H1 (cell line): ENCODE measurements at regions not wholly inside any gene's neighbourhood (a gene's known extent, or its start where the extent isn't known, plus 50 kb on each side); places are given as distances from the start of the nearest gene placed in this dataset.

ENCODE experiments used
- CTCF ChIA-PET: fragments of 300-600 bp; sonication (Branson Sonifier 250); formaldehyde crosslinking; loops from one replicate; lab custom pipeline; 2021; ENCODE audit not compliant: partially characterized antibody; lab: Charles Lee
- POLR2A ChIA-PET: fragments of 300-600 bp; sonication (Branson Sonifier 250); formaldehyde crosslinking; loops from one replicate; lab custom pipeline; 2021; ENCODE audit warnings: inconsistent platforms; ENCODE audit not compliant: partially characterized antibody; lab: Charles Lee
- DNase-seq, 2 experiments: peaks; one replicate each; pipeline versions ENCODE4 v3.0.0 to v3.0.0-alpha.2; 2010 to 2022; ENCODE audit warnings: low spot score in 2 of 2, low read depth in 1 of 2, mixed read lengths in 1 of 2
- FAIRE-seq: peaks from 2 replicates; lab custom pipeline; 2011; peaks lifted over from hg19 to GRCh38; lab: Jason Lieb, UNC
- H2AFZ ChIP-seq: 2 replicates; pipeline ENCODE4 v1.8.1; 2012; ENCODE audit warnings: low read length, inconsistent platforms
- H2AK5ac ChIP-seq: 2 replicates; pipeline ENCODE4 v1.6.1; 2013; ENCODE audit warnings: low read depth, low read length
- H2BK120ac ChIP-seq: replicated peaks from 2 replicates; pipeline ENCODE3; 2013; ENCODE audit warnings: low read depth, low read length, inconsistent platforms
- H2BK12ac ChIP-seq: 2 replicates; pipeline ENCODE4 v1.6.1; 2013; ENCODE audit warnings: low read depth, low read length
- H2BK15ac ChIP-seq: 2 replicates; pipeline ENCODE4 v1.6.1; 2013; ENCODE audit warnings: low read length
- H2BK20ac ChIP-seq: 2 replicates; pipeline ENCODE4 v1.6.1; 2013; ENCODE audit warnings: low read length
- H2BK5ac ChIP-seq: 2 replicates; pipeline ENCODE4 v1.6.1; 2013; ENCODE audit warnings: low read depth, low read length
- H3K14ac ChIP-seq: 2 replicates; pipeline ENCODE4 v1.6.1; 2013; ENCODE audit warnings: inconsistent platforms; ENCODE audit not compliant: insufficient read length
- H3K18ac ChIP-seq: 2 replicates; pipeline ENCODE4 v1.6.1; 2013; ENCODE audit warnings: low read length; ENCODE audit errors: extremely low read depth
- H3K23ac ChIP-seq: 2 replicates; pipeline ENCODE4 v1.6.1; 2013; ENCODE audit warnings: inconsistent platforms; ENCODE audit not compliant: insufficient read length
- H3K23me2 ChIP-seq: 2 replicates; pipeline ENCODE4 v1.6.1; 2013; ENCODE audit warnings: low read depth, low read length
- H3K27ac ChIP-seq: 2 replicates; pipeline ENCODE4 v1.6.1; 2011; ENCODE audit warnings: low read depth, low read length, inconsistent platforms
- H3K27me3 ChIP-seq, 4 experiments: replicated peaks in 1 of 4; 1 replicate in 1 of 4; 2 replicates in 3 of 4; pipeline versions ENCODE4 v1.6.1 to v1.8.1; 2011 to 2013; ENCODE audit warnings: low read length in 3 of 4, mild to moderate bottlenecking in 3 of 4, inconsistent platforms in 2 of 4, mixed read lengths in 2 of 4, moderate library complexity in 1 of 4; ENCODE audit not compliant: control insufficient read depth in 3 of 4, insufficient read depth in 3 of 4; ENCODE audit errors: extremely low read depth in 1 of 4
- H3K36me3 ChIP-seq, 4 experiments: 2 replicates each; pipeline versions ENCODE4 v1.6.1 to v1.8.1; 2011 to 2013; ENCODE audit warnings: mild to moderate bottlenecking in 4 of 4, low read length in 3 of 4, moderate library complexity in 2 of 4, control low read depth in 1 of 4, inconsistent platforms in 1 of 4; ENCODE audit not compliant: insufficient read depth in 4 of 4, control insufficient read depth in 2 of 4
- H3K4ac ChIP-seq: replicated peaks from 2 replicates; pipeline ENCODE3; 2013; ENCODE audit warnings: low read length, low read depth, mixed read lengths, inconsistent platforms; ENCODE audit not compliant: insufficient read length
- H3K4me1 ChIP-seq, 4 experiments: replicated peaks in 1 of 4; 1 replicate in 1 of 4; 2 replicates in 3 of 4; pipeline versions ENCODE4 v1.6.1 to v1.8.1; 2011 to 2013; ENCODE audit warnings: low read length in 3 of 4, inconsistent platforms in 2 of 4, mixed read lengths in 1 of 4; ENCODE audit not compliant: insufficient read depth in 4 of 4, control insufficient read depth in 3 of 4
- H3K4me2 ChIP-seq, 2 experiments: 2 replicates each; pipeline versions ENCODE4 v1.6.1 to v1.8.1; 2011 to 2013; ENCODE audit warnings: low read depth in 2 of 2, low read length in 2 of 2, control low read depth in 1 of 2, inconsistent platforms in 1 of 2, mild to moderate bottlenecking in 1 of 2; ENCODE audit not compliant: insufficient read depth in 1 of 2
- H3K4me3 ChIP-seq, 4 experiments: fragments of 200-600, 300-600 bp in 1 of 4; sonication (generic), shearing (Covaris generic), sonication (Bioruptor Twin) in 1 of 4; 2 replicates each; pipeline versions ENCODE4 v1.5.1 to v1.8.1; 2011 to 2016; ENCODE audit warnings: low read length in 4 of 4, low read depth in 3 of 4, control low read depth in 2 of 4, inconsistent platforms in 2 of 4, mild to moderate bottlenecking in 2 of 4, mixed read lengths in 1 of 4, moderate library complexity in 1 of 4; ENCODE audit not compliant: insufficient read depth in 2 of 4; ENCODE audit errors: extremely low read depth in 1 of 4
- H3K56ac ChIP-seq: replicated peaks from 2 replicates; pipeline ENCODE3; 2013; ENCODE audit warnings: low read depth, mild to moderate bottlenecking, mixed read lengths, low read length, inconsistent platforms; ENCODE audit not compliant: insufficient read length
- H3K79me1 ChIP-seq: 2 replicates; pipeline ENCODE4 v1.6.1; 2013; ENCODE audit warnings: low read depth, low read length, control low read depth
- H3K79me2 ChIP-seq, 2 experiments: 2 replicates each; pipeline versions ENCODE4 v1.6.1 to v1.8.1; 2012 to 2013; ENCODE audit warnings: low read length in 2 of 2, mild to moderate bottlenecking in 2 of 2, inconsistent platforms in 1 of 2; ENCODE audit not compliant: insufficient read depth in 2 of 2, control insufficient read depth in 1 of 2
- H3K9ac ChIP-seq, 4 experiments: replicated peaks in 1 of 4; 1 replicate in 1 of 4; 2 replicates in 3 of 4; pipeline versions ENCODE4 v1.6.1 to v1.8.1; 2011 to 2013; ENCODE audit warnings: low read depth in 3 of 4, low read length in 3 of 4, control low read depth in 2 of 4, mild to moderate bottlenecking in 2 of 4, moderate library complexity in 2 of 4, inconsistent platforms in 1 of 4; ENCODE audit errors: extremely low read depth in 1 of 4
- H3K9me3 ChIP-seq, 2 experiments: 2 replicates each; pipeline versions ENCODE4 v1.6.1 to v1.8.1; 2012 to 2013; ENCODE audit warnings: mild to moderate bottlenecking in 2 of 2, moderate library complexity in 2 of 2, control low read depth in 1 of 2, inconsistent platforms in 1 of 2, low read depth in 1 of 2, low read length in 1 of 2, mixed read lengths in 1 of 2; ENCODE audit not compliant: insufficient read depth in 2 of 2
- H4K20me1 ChIP-seq, 2 experiments: replicated peaks in 1 of 2; 2 replicates each; pipeline versions ENCODE3 to v1.8.1; 2011 to 2013; ENCODE audit warnings: inconsistent platforms in 2 of 2, low read length in 2 of 2, mild to moderate bottlenecking in 1 of 2; ENCODE audit not compliant: insufficient read depth in 2 of 2, control insufficient read depth in 1 of 2
- H4K5ac ChIP-seq: 2 replicates; pipeline ENCODE4 v1.6.1; 2013; ENCODE audit warnings: low read length, low read depth, mixed read lengths, inconsistent platforms; ENCODE audit not compliant: insufficient read length
- H4K8ac ChIP-seq: 2 replicates; pipeline ENCODE4 v1.8.0; 2013; ENCODE audit warnings: mild to moderate bottlenecking, moderate library complexity, low read length, inconsistent platforms; ENCODE audit not compliant: insufficient read depth; ENCODE audit errors: extremely low read depth
- H4K91ac ChIP-seq: replicated peaks from 2 replicates; pipeline ENCODE3; 2013; ENCODE audit warnings: low read length, mixed read lengths, inconsistent platforms; ENCODE audit not compliant: insufficient read length
- BRCA1 ChIP-seq: IDR thresholded peaks from 2 replicates; pipeline ENCODE4 v1.6.1; 2012; ENCODE audit warnings: low read depth, low read length, improper control_type of control experiment
- CHD1 ChIP-seq: IDR thresholded peaks from 2 replicates; pipeline ENCODE4 v1.6.1; 2012; ENCODE audit warnings: low read depth, low read length, improper control_type of control experiment
- CHD2 ChIP-seq: IDR thresholded peaks from 2 replicates; pipeline ENCODE4 v1.6.1; 2012; ENCODE audit warnings: low read length, improper control_type of control experiment
- CTCF ChIP-seq, 3 experiments: IDR thresholded peaks; 1 replicate in 2 of 3; 2 replicates in 1 of 3; pipeline versions ENCODE4 v1.5.1 to v1.6.1; 2011; ENCODE audit warnings: low read length in 3 of 3, mild to moderate bottlenecking in 3 of 3, inconsistent platforms in 2 of 3, low read depth in 1 of 3, moderate library complexity in 1 of 3; ENCODE audit not compliant: insufficient read depth in 1 of 3; ENCODE audit errors: control extremely low read depth in 1 of 3
- E2F6 ChIP-seq: IDR thresholded peaks from 2 replicates; pipeline ENCODE4 v1.6.1; 2012; ENCODE audit warnings: inconsistent platforms
- EGR1 ChIP-seq: IDR thresholded peaks from 2 replicates; pipeline ENCODE4 v1.6.1; 2011; ENCODE audit warnings: low read depth, low read length, borderline replicate concordance
- FOSL1 ChIP-seq: IDR thresholded peaks from 2 replicates; pipeline ENCODE4 v1.6.1; 2011; ENCODE audit warnings: mild to moderate bottlenecking, low read depth, low read length, moderate library complexity; ENCODE audit not compliant: insufficient read depth
- HDAC2 ChIP-seq, 2 experiments: fragments of 300-600 bp in 1 of 2; sonication (generic) in 1 of 2; IDR thresholded peaks; 2 replicates each; pipeline ENCODE4 v1.6.1; 2011 to 2012; ENCODE audit warnings: low read depth in 2 of 2, low read length in 2 of 2, mild to moderate bottlenecking in 2 of 2, moderate library complexity in 2 of 2, borderline replicate concordance in 1 of 2, inconsistent platforms in 1 of 2
- POLR2A ChIP-seq, 2 experiments: IDR thresholded peaks; 1 replicate in 1 of 2; 2 replicates in 1 of 2; pipeline ENCODE4 v1.6.1; 2011; ENCODE audit warnings: low read depth in 2 of 2, low read length in 2 of 2, mild to moderate bottlenecking in 2 of 2; ENCODE audit errors: control extremely low read depth in 1 of 2
- POLR2AphosphoS5 ChIP-seq: IDR thresholded peaks from 2 replicates; pipeline ENCODE4 v1.6.1; 2011; ENCODE audit warnings: low read depth, low read length
- POU5F1 ChIP-seq: IDR thresholded peaks from 2 replicates; pipeline ENCODE4 v1.6.1; 2011; ENCODE audit warnings: low read depth, mild to moderate bottlenecking, low read length, moderate library complexity
- SIRT6 ChIP-seq: IDR thresholded peaks from one replicate; pipeline ENCODE4 v1.7.1; 2012; ENCODE audit warnings: low read length, inconsistent platforms
- SP1 ChIP-seq: IDR thresholded peaks from 2 replicates; pipeline ENCODE4 v1.6.1; 2011; ENCODE audit warnings: low read depth, low read length
- SP4 ChIP-seq: IDR thresholded peaks from 2 replicates; pipeline ENCODE4 v1.6.1; 2012; ENCODE audit warnings: low read length, inconsistent platforms
- WGBS, 2 experiments: shearing (Covaris generic) in 1 of 2; methylation state at CpG; one replicate each; pipeline versions ENCODE4 v1.1.6 to v1.1.7; 2013 to 2015; ENCODE audit warnings: low lambda C conversion rate in 2 of 2, mixed read lengths in 2 of 2, inconsistent platforms in 1 of 2, low coverage in 1 of 2, missing lambda C conversion rate in 1 of 2; ENCODE audit not compliant: insufficient replicate concordance in 2 of 2, insufficient coverage in 1 of 2, insufficient read length in 1 of 2; ENCODE audit errors: extremely low coverage in 1 of 2, missing lambda C conversion rate in 1 of 2; 5-methylcytosine and 5-hydroxymethylcytosine counted together

- Histone ChIP-seq H3K36me3 (no peaks in the 10 kb centered on the region), H4K20me1 (no peaks in the 10 kb centered on the region), H4K8ac (no peak overlapping the region), H3K27me3 (no peaks in the 10 kb centered on the region), H3K18ac (no peak overlapping the region), H3K23me2 (no peaks in the 10 kb centered on the region), H3K79me2 (no peaks in the 10 kb centered on the region), H3K9me3 (no peaks in the 10 kb centered on the region), H2BK20ac (no peak overlapping the region), H2BK5ac (no peak overlapping the region), H3K4me3 (no peak overlapping the region), H3K9ac (no peak overlapping the region), H4K5ac (no peak overlapping the region), H3K14ac (no peak overlapping the region), H3K23ac (no peak overlapping the region), H3K56ac (no peak overlapping the region), H3K4me1 (no peaks in the 10 kb centered on the region; a peak in 1 of 7 replicates), H3K79me1 (no peaks in the 10 kb centered on the region), H3K27ac (no peak overlapping the region), H2BK15ac (no peak overlapping the region), H3K4me2 (no peak overlapping the region), H3K4ac (no peak overlapping the region), H2AK5ac (no peak overlapping the region), H4K91ac (no peak overlapping the region), H2BK12ac (no peak overlapping the region), H2AFZ (no peak overlapping the region), H2BK120ac (no peak overlapping the region)
- CTCF ChIA-PET = no interaction called here
- 91% methylated on average over 4 of the region's 4 CpGs; no CpG with 5 or more reads in 1 of the 2 experiments for WGBS, 2 experiments
- DNase-seq = no peak
- FAIRE-seq = no peak
- POLR2A ChIA-PET = no interaction called here
- TF ChIP-seq SP1 (no peak), CTCF (IDR thresholded peaks at IDR 0.05; ENCODE audit: control extremely low read depth in 1 of 3, insufficient read depth in 1 of 3, low read depth in 1 of 3, low read length in 3 of 3) (no peak), E2F6 (no peak), CHD1 (no peak), CHD2 (no peak), SP4 (no peak), POU5F1 (no peak), BRCA1 (no peak), POLR2AphosphoS5 (no peak), POLR2A (IDR thresholded peaks at IDR 0.05; ENCODE audit: control extremely low read depth in 1 of 2, low read depth in 2 of 2, low read length in 2 of 2) (no peak), FOSL1 (no peak), EGR1 (no peak), HDAC2 (IDR thresholded peaks at IDR 0.05; ENCODE audit: borderline replicate concordance in 1 of 2, low read depth in 2 of 2, low read length in 2 of 2) (no peak), SIRT6 (no peak)
These were observed 79.6 kb upstream of the KLF4 start for GRCh38 chr9:107569174-107569573.
